H1 (cell line): ENCODE measurements at regions not wholly inside any gene's neighbourhood (a gene's known extent, or its start where the extent isn't known, plus 50 kb on each side); places are given as distances from the start of the nearest gene placed in this dataset.

Experiments used
- CTCF ChIA-PET: fragments of 300-600 bp; sonication (Branson Sonifier 250); formaldehyde crosslinking; loops from one replicate; lab custom pipeline; 2021; ENCODE audit not compliant: partially characterized antibody; lab: Charles Lee
- POLR2A ChIA-PET: fragments of 300-600 bp; sonication (Branson Sonifier 250); formaldehyde crosslinking; loops from one replicate; lab custom pipeline; 2021; ENCODE audit warnings: inconsistent platforms; ENCODE audit not compliant: partially characterized antibody; lab: Charles Lee
- DNase-seq, 2 experiments: peaks; one replicate each; pipeline versions ENCODE4 v3.0.0 to v3.0.0-alpha.2; 2010 to 2022; ENCODE audit warnings: low spot score in 2 of 2, low read depth in 1 of 2, mixed read lengths in 1 of 2
- FAIRE-seq: peaks from 2 replicates; lab custom pipeline; 2011; peaks lifted over from hg19 to GRCh38; lab: Jason Lieb, UNC
- H2AFZ ChIP-seq: 2 replicates; pipeline ENCODE4 v1.8.1; 2012; ENCODE audit warnings: low read length, inconsistent platforms
- H2AK5ac ChIP-seq: 2 replicates; pipeline ENCODE4 v1.6.1; 2013; ENCODE audit warnings: low read depth, low read length
- H2BK120ac ChIP-seq: replicated peaks from 2 replicates; pipeline ENCODE3; 2013; ENCODE audit warnings: low read depth, low read length, inconsistent platforms
- H2BK12ac ChIP-seq: 2 replicates; pipeline ENCODE4 v1.6.1; 2013; ENCODE audit warnings: low read depth, low read length
- H2BK15ac ChIP-seq: 2 replicates; pipeline ENCODE4 v1.6.1; 2013; ENCODE audit warnings: low read length
- H2BK20ac ChIP-seq: 2 replicates; pipeline ENCODE4 v1.6.1; 2013; ENCODE audit warnings: low read length
- H2BK5ac ChIP-seq: 2 replicates; pipeline ENCODE4 v1.6.1; 2013; ENCODE audit warnings: low read depth, low read length
- H3K14ac ChIP-seq: 2 replicates; pipeline ENCODE4 v1.6.1; 2013; ENCODE audit warnings: inconsistent platforms; ENCODE audit not compliant: insufficient read length
- H3K18ac ChIP-seq: 2 replicates; pipeline ENCODE4 v1.6.1; 2013; ENCODE audit warnings: low read length; ENCODE audit errors: extremely low read depth
- H3K23ac ChIP-seq: 2 replicates; pipeline ENCODE4 v1.6.1; 2013; ENCODE audit warnings: inconsistent platforms; ENCODE audit not compliant: insufficient read length
- H3K23me2 ChIP-seq: 2 replicates; pipeline ENCODE4 v1.6.1; 2013; ENCODE audit warnings: low read depth, low read length
- H3K27ac ChIP-seq: 2 replicates; pipeline ENCODE4 v1.6.1; 2011; ENCODE audit warnings: low read depth, low read length, inconsistent platforms
- H3K27me3 ChIP-seq, 4 experiments: replicated peaks in 1 of 4; 1 replicate in 1 of 4; 2 replicates in 3 of 4; pipeline versions ENCODE4 v1.6.1 to v1.8.1; 2011 to 2013; ENCODE audit warnings: low read length in 3 of 4, mild to moderate bottlenecking in 3 of 4, inconsistent platforms in 2 of 4, mixed read lengths in 2 of 4, moderate library complexity in 1 of 4; ENCODE audit not compliant: control insufficient read depth in 3 of 4, insufficient read depth in 3 of 4; ENCODE audit errors: extremely low read depth in 1 of 4
- H3K36me3 ChIP-seq, 4 experiments: 2 replicates each; pipeline versions ENCODE4 v1.6.1 to v1.8.1; 2011 to 2013; ENCODE audit warnings: mild to moderate bottlenecking in 4 of 4, low read length in 3 of 4, moderate library complexity in 2 of 4, control low read depth in 1 of 4, inconsistent platforms in 1 of 4; ENCODE audit not compliant: insufficient read depth in 4 of 4, control insufficient read depth in 2 of 4
- H3K4ac ChIP-seq: replicated peaks from 2 replicates; pipeline ENCODE3; 2013; ENCODE audit warnings: low read length, low read depth, mixed read lengths, inconsistent platforms; ENCODE audit not compliant: insufficient read length
- H3K4me1 ChIP-seq, 4 experiments: replicated peaks in 1 of 4; 1 replicate in 1 of 4; 2 replicates in 3 of 4; pipeline versions ENCODE4 v1.6.1 to v1.8.1; 2011 to 2013; ENCODE audit warnings: low read length in 3 of 4, inconsistent platforms in 2 of 4, mixed read lengths in 1 of 4; ENCODE audit not compliant: insufficient read depth in 4 of 4, control insufficient read depth in 3 of 4
- H3K4me2 ChIP-seq, 2 experiments: 2 replicates each; pipeline versions ENCODE4 v1.6.1 to v1.8.1; 2011 to 2013; ENCODE audit warnings: low read depth in 2 of 2, low read length in 2 of 2, control low read depth in 1 of 2, inconsistent platforms in 1 of 2, mild to moderate bottlenecking in 1 of 2; ENCODE audit not compliant: insufficient read depth in 1 of 2
- H3K4me3 ChIP-seq, 4 experiments: fragments of 200-600, 300-600 bp in 1 of 4; sonication (generic), shearing (Covaris generic), sonication (Bioruptor Twin) in 1 of 4; 2 replicates each; pipeline versions ENCODE4 v1.5.1 to v1.8.1; 2011 to 2016; ENCODE audit warnings: low read length in 4 of 4, low read depth in 3 of 4, control low read depth in 2 of 4, inconsistent platforms in 2 of 4, mild to moderate bottlenecking in 2 of 4, mixed read lengths in 1 of 4, moderate library complexity in 1 of 4; ENCODE audit not compliant: insufficient read depth in 2 of 4; ENCODE audit errors: extremely low read depth in 1 of 4
- H3K56ac ChIP-seq: replicated peaks from 2 replicates; pipeline ENCODE3; 2013; ENCODE audit warnings: low read depth, mild to moderate bottlenecking, mixed read lengths, low read length, inconsistent platforms; ENCODE audit not compliant: insufficient read length
- H3K79me1 ChIP-seq: 2 replicates; pipeline ENCODE4 v1.6.1; 2013; ENCODE audit warnings: low read depth, low read length, control low read depth
- H3K79me2 ChIP-seq, 2 experiments: 2 replicates each; pipeline versions ENCODE4 v1.6.1 to v1.8.1; 2012 to 2013; ENCODE audit warnings: low read length in 2 of 2, mild to moderate bottlenecking in 2 of 2, inconsistent platforms in 1 of 2; ENCODE audit not compliant: insufficient read depth in 2 of 2, control insufficient read depth in 1 of 2
- H3K9ac ChIP-seq, 4 experiments: replicated peaks in 1 of 4; 1 replicate in 1 of 4; 2 replicates in 3 of 4; pipeline versions ENCODE4 v1.6.1 to v1.8.1; 2011 to 2013; ENCODE audit warnings: low read depth in 3 of 4, low read length in 3 of 4, control low read depth in 2 of 4, mild to moderate bottlenecking in 2 of 4, moderate library complexity in 2 of 4, inconsistent platforms in 1 of 4; ENCODE audit errors: extremely low read depth in 1 of 4
- H3K9me3 ChIP-seq, 2 experiments: 2 replicates each; pipeline versions ENCODE4 v1.6.1 to v1.8.1; 2012 to 2013; ENCODE audit warnings: mild to moderate bottlenecking in 2 of 2, moderate library complexity in 2 of 2, control low read depth in 1 of 2, inconsistent platforms in 1 of 2, low read depth in 1 of 2, low read length in 1 of 2, mixed read lengths in 1 of 2; ENCODE audit not compliant: insufficient read depth in 2 of 2
- H4K20me1 ChIP-seq, 2 experiments: replicated peaks in 1 of 2; 2 replicates each; pipeline versions ENCODE3 to v1.8.1; 2011 to 2013; ENCODE audit warnings: inconsistent platforms in 2 of 2, low read length in 2 of 2, mild to moderate bottlenecking in 1 of 2; ENCODE audit not compliant: insufficient read depth in 2 of 2, control insufficient read depth in 1 of 2
- H4K5ac ChIP-seq: 2 replicates; pipeline ENCODE4 v1.6.1; 2013; ENCODE audit warnings: low read length, low read depth, mixed read lengths, inconsistent platforms; ENCODE audit not compliant: insufficient read length
- H4K8ac ChIP-seq: 2 replicates; pipeline ENCODE4 v1.8.0; 2013; ENCODE audit warnings: mild to moderate bottlenecking, moderate library complexity, low read length, inconsistent platforms; ENCODE audit not compliant: insufficient read depth; ENCODE audit errors: extremely low read depth
- H4K91ac ChIP-seq: replicated peaks from 2 replicates; pipeline ENCODE3; 2013; ENCODE audit warnings: low read length, mixed read lengths, inconsistent platforms; ENCODE audit not compliant: insufficient read length
- CTBP2 ChIP-seq: IDR thresholded peaks from 2 replicates; pipeline ENCODE4 v1.7.0; 2011; ENCODE audit warnings: borderline replicate concordance, mild to moderate bottlenecking, moderate library complexity, mixed read lengths, low read length; ENCODE audit not compliant: insufficient read depth, insufficient read length
- EP300 ChIP-seq, 2 experiments: IDR thresholded peaks; 1 replicate in 1 of 2; 2 replicates in 1 of 2; pipeline ENCODE4 v1.6.1; 2011 to 2012; ENCODE audit warnings: low read depth in 2 of 2, low read length in 2 of 2, mild to moderate bottlenecking in 2 of 2, borderline replicate concordance in 1 of 2, inconsistent platforms in 1 of 2, moderate library complexity in 1 of 2
- FOSL1 ChIP-seq: IDR thresholded peaks from 2 replicates; pipeline ENCODE4 v1.6.1; 2011; ENCODE audit warnings: mild to moderate bottlenecking, low read depth, low read length, moderate library complexity; ENCODE audit not compliant: insufficient read depth
- GTF2F1 ChIP-seq: IDR thresholded peaks from 2 replicates; pipeline ENCODE4 v1.6.1; 2012; ENCODE audit warnings: low read depth, low read length, improper control_type of control experiment, borderline replicate concordance
- JUND ChIP-seq: IDR thresholded peaks from 2 replicates; pipeline ENCODE4 v1.6.1; 2011; ENCODE audit warnings: mild to moderate bottlenecking, improper control_type of control experiment, low read length
- POLR2A ChIP-seq, 2 experiments: IDR thresholded peaks; 1 replicate in 1 of 2; 2 replicates in 1 of 2; pipeline ENCODE4 v1.6.1; 2011; ENCODE audit warnings: low read depth in 2 of 2, low read length in 2 of 2, mild to moderate bottlenecking in 2 of 2; ENCODE audit errors: control extremely low read depth in 1 of 2
- RAD21 ChIP-seq, 2 experiments: IDR thresholded peaks in 1 of 2; conservative IDR thresholded peaks in 1 of 2; 2 replicates each; pipeline ENCODE4 v1.6.1; 2011; ENCODE audit warnings: low read depth in 2 of 2, low read length in 2 of 2, improper control_type of control experiment in 1 of 2, inconsistent platforms in 1 of 2, mild to moderate bottlenecking in 1 of 2, moderate library complexity in 1 of 2
- SAP30 ChIP-seq: fragments of 300-600 bp; sonication (generic); IDR thresholded peaks from 2 replicates; pipeline ENCODE4 v1.7.1; 2012; ENCODE audit warnings: low read length, moderate library complexity, mild to moderate bottlenecking, inconsistent platforms; ENCODE audit not compliant: insufficient read depth, insufficient replicate concordance
- SIN3A ChIP-seq, 2 experiments: IDR thresholded peaks in 1 of 2; conservative IDR thresholded peaks in 1 of 2; 2 replicates each; pipeline ENCODE4 v1.6.1; 2011 to 2012; ENCODE audit warnings: low read length in 2 of 2, improper control_type of control experiment in 1 of 2, low read depth in 1 of 2, mild to moderate bottlenecking in 1 of 2
- SIRT6 ChIP-seq: IDR thresholded peaks from one replicate; pipeline ENCODE4 v1.7.1; 2012; ENCODE audit warnings: low read length, inconsistent platforms
- SIX5 ChIP-seq: IDR thresholded peaks from 2 replicates; pipeline ENCODE4 v1.6.1; 2011; ENCODE audit warnings: mild to moderate bottlenecking, low read depth, low read length
- SUZ12 ChIP-seq: fragments of 200-600 bp; sonication (generic); IDR thresholded peaks from 2 replicates; pipeline ENCODE4 v1.6.1; 2012; ENCODE audit warnings: mild to moderate bottlenecking, inconsistent platforms, low read length, moderate library complexity, mixed read lengths
- TAF1 ChIP-seq: IDR thresholded peaks from 2 replicates; pipeline ENCODE4 v1.6.1; 2011; ENCODE audit warnings: mild to moderate bottlenecking, low read depth, low read length
- TAF7 ChIP-seq: optimal IDR thresholded peaks from 2 replicates; pipeline ENCODE3; 2011; ENCODE audit warnings: low read depth, mild to moderate bottlenecking, inconsistent platforms, low read length, moderate library complexity, borderline replicate concordance

DNA sequence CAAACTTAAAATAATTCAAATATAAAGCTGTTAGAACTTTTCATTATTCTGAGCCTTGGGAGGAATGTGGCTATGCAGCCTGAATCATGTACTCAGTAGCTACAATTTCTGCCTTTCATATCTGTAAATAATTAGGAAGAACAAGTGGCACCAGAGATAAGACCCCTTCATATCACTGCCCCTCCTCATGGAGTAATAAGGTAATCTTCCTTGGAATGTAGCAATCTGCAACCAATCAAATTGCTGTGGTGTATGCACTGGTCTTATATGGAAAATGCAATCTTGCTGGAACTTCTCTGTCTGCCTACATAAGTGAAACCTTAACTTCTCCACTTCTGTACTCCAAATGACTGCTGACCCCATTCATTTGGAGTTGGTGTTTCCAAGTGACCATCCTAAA is 104.4 kb upstream of the VANGL1 start:
- POLR2A ChIA-PET: no interaction called here
- FAIRE-seq: no peak
- CTCF ChIA-PET: no interaction called here
- TF ChIP-seq SIN3A (conservative IDR thresholded peaks at IDR 0.05 in 1 of 2, IDR thresholded peaks at IDR 0.05 in 1 of 2; ENCODE audit: low read depth in 1 of 2, low read length in 2 of 2) (no peak), SAP30 (no peak), SUZ12 (no peak), SIX5 (no peak), TAF1 (no peak), GTF2F1 (no peak), FOSL1 (no peak), SIRT6 (no peak), JUND (no peak), POLR2A (IDR thresholded peaks at IDR 0.05; ENCODE audit: control extremely low read depth in 1 of 2, low read depth in 2 of 2, low read length in 2 of 2) (no peak), TAF7 (no peak), EP300 (IDR thresholded peaks at IDR 0.05; ENCODE audit: borderline replicate concordance in 1 of 2, low read depth in 2 of 2, low read length in 2 of 2) (no peak), CTBP2 (no peak), RAD21 (IDR thresholded peaks at IDR 0.05 in 1 of 2, conservative IDR thresholded peaks at IDR 0.05 in 1 of 2; ENCODE audit: low read depth in 2 of 2, low read length in 2 of 2) (no peak)

More for the DNA sequence above, 104.4 kb upstream of the VANGL1 start:
- H3K23me2 ChIP-seq: no peaks in the 10 kb centered on the region; the same call in 1 of the 2 replicates
- H3K9me3 ChIP-seq: no peaks in the 10 kb centered on the region
- H3K4ac ChIP-seq: no peak overlapping the region
- no peaks in the 10 kb centered on the region for H4K20me1 ChIP-seq
- H3K4me2 ChIP-seq: no peak overlapping the region
- no peak overlapping the region for H3K9ac ChIP-seq
- H3K23ac ChIP-seq: no peak overlapping the region
- H3K14ac ChIP-seq: no peak overlapping the region
- H2BK5ac ChIP-seq: no peak overlapping the region
- no peak overlapping the region for H2BK15ac ChIP-seq
- no peaks in the 10 kb centered on the region for H3K36me3 ChIP-seq
- no peak overlapping the region for H4K5ac ChIP-seq
- no peak overlapping the region for H2AFZ ChIP-seq
- H3K18ac ChIP-seq: no peak overlapping the region
- no peak overlapping the region for H4K91ac ChIP-seq
- H3K56ac ChIP-seq: no peak overlapping the region
- DNase-seq: no peak
- no peak overlapping the region for H2AK5ac ChIP-seq
- H3K27me3 ChIP-seq: no peaks in the 10 kb centered on the region
- H2BK120ac ChIP-seq: no peak overlapping the region
- no peak overlapping the region for H2BK12ac ChIP-seq
- H3K79me2 ChIP-seq: no peaks in the 10 kb centered on the region
- H4K8ac ChIP-seq: no peak overlapping the region
- H3K79me1 ChIP-seq: no peaks in the 10 kb centered on the region
- no peak overlapping the region for H3K27ac ChIP-seq
- no peak overlapping the region for H2BK20ac ChIP-seq
- no peak overlapping the region for H3K4me3 ChIP-seq
- no peaks in the 10 kb centered on the region for H3K4me1 ChIP-seq
